ENCODE measurements at regions not wholly inside any gene's neighbourhood (a gene's known extent, or its start where the extent isn't known, plus 50 kb on each side); places are given as distances from the start of the nearest gene placed in this dataset.

DNA sequence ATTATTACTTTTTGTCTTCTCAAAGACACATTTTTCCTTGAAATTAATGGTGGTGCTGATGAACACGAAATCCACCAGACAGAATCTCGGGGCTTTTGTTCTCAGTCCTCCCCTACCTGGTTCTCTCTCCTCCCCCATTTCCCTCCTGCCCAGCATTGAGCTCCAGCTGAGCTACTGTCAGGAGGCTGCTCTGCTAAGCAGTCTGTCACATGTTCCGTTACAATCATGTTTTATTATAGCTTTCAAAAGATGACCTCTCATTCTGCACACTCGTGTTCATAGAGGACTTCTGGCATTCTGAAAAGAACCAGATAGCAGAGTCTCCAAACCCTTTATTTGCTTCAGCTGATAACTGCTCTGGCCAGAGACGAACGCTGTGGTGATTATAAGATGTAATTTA is 732.5 kb upstream of the RBFOX1 start:
- dilution Hi-C loops (cut with MboI; ENCODE audit: extremely low pct_ligation_motif_present, low sequenced_read_pairs): no loop called here
- Histone ChIP-seq H3K4me3 (ENCODE audit: control insufficient read depth in 2 of 3, extremely low read depth in 1 of 3, insufficient read depth in 2 of 3, low read depth in 1 of 3, low read length in 3 of 3) (no peak overlapping the region), H2AFZ (ENCODE audit: control insufficient read depth, low read length) (no peak overlapping the region), H3K27ac (ENCODE audit: control insufficient read depth, insufficient read depth, low read length) (no peak overlapping the region), H3K36me3 (ENCODE audit: control insufficient read depth in 2 of 2, extremely low read depth in 1 of 2, insufficient read depth in 2 of 2, low read length in 2 of 2) (no peaks in the 10 kb centered on the region), H4K20me1 (ENCODE audit: control insufficient read depth, extremely low read depth, insufficient read depth, low read length) (no peaks in the 10 kb centered on the region), H3K4me1 (ENCODE audit: control insufficient read depth, extremely low read depth, insufficient read depth, low read length) (no peaks in the 10 kb centered on the region), H3K27me3 (ENCODE audit: control insufficient read depth, extremely low read depth, insufficient read depth, low read length) (no peaks in the 10 kb centered on the region), H3K79me2 (ENCODE audit: control insufficient read depth, insufficient read depth, low read length) (no peaks in the 10 kb centered on the region), H3K9me3 (ENCODE audit: control insufficient read depth, low read depth, low read length) (no peaks in the 10 kb centered on the region), H3K4me2 (ENCODE audit: control insufficient read depth, extremely low read depth, insufficient read depth, low read depth, low read length) (no peak overlapping the region), H3K9ac (ENCODE audit: control insufficient read depth, extremely low read depth, insufficient read depth, low read length) (no peak overlapping the region), H3K9me1 (ENCODE audit: control insufficient read depth, extremely low read depth, insufficient read depth, low read length) (no peaks in the 10 kb centered on the region)
- no peak for TF ChIP-seq EZH2 (IDR thresholded peaks at IDR 0.05; ENCODE audit: low read length)
- TF ChIP-seq, protein P1, sequence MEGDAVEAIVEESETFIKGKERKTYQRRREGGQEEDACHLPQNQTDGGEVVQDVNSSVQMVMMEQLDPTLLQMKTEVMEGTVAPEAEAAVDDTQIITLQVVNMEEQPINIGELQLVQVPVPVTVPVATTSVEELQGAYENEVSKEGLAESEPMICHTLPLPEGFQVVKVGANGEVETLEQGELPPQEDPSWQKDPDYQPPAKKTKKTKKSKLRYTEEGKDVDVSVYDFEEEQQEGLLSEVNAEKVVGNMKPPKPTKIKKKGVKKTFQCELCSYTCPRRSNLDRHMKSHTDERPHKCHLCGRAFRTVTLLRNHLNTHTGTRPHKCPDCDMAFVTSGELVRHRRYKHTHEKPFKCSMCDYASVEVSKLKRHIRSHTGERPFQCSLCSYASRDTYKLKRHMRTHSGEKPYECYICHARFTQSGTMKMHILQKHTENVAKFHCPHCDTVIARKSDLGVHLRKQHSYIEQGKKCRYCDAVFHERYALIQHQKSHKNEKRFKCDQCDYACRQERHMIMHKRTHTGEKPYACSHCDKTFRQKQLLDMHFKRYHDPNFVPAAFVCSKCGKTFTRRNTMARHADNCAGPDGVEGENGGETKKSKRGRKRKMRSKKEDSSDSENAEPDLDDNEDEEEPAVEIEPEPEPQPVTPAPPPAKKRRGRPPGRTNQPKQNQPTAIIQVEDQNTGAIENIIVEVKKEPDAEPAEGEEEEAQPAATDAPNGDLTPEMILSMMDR (optimal IDR thresholded peaks at IDR 0.05 in 1 of 3, IDR thresholded peaks at IDR 0.05 in 1 of 3, conservative IDR thresholded peaks at IDR 0.05 in 1 of 3; ENCODE audit: extremely low read depth in 1 of 3, insufficient read depth in 2 of 3, low read length in 3 of 3): no peak
- FAIRE-seq (no peak), DNase-seq (ENCODE audit: low read depth, low spot score) (no peak)

DNA sequence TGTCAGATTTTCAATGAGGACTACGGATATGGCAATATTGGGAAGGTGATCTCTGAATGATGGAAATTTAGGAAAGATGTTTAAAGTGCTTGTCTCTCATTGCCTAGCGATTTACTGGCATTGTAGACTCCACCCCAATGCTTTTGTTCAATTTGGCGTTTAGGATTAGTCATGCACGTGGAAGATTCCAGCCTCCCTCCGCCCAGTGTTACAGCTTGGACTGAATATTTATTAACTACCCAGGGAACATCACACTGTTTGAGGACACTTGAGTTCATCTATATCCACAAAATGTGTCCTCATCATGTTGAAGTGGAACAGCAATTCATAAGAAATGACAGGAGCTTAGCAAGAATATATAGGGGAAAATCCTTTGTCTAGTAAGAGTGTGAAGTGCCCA is 738.8 kb upstream of the RBFOX1 start:
- FAIRE-seq (no peak), DNase-seq (ENCODE audit: low read depth, low spot score) (no peak)
- H3K79me2 ChIP-seq (ENCODE audit: control insufficient read depth, insufficient read depth, low read length): no peaks in the 10 kb centered on the region
- no peak overlapping the region for H3K4me3 ChIP-seq (ENCODE audit: control insufficient read depth in 2 of 3, extremely low read depth in 1 of 3, insufficient read depth in 2 of 3, low read depth in 1 of 3, low read length in 3 of 3)
- TF ChIP-seq EZH2 (IDR thresholded peaks at IDR 0.05; ENCODE audit: low read length): no peak
- TF ChIP-seq, protein P1 (optimal IDR thresholded peaks at IDR 0.05 in 1 of 3, IDR thresholded peaks at IDR 0.05 in 1 of 3, conservative IDR thresholded peaks at IDR 0.05 in 1 of 3; ENCODE audit: extremely low read depth in 1 of 3, insufficient read depth in 2 of 3, low read length in 3 of 3): no peak
- H3K4me2 ChIP-seq (ENCODE audit: control insufficient read depth, extremely low read depth, insufficient read depth, low read depth, low read length): no peak overlapping the region
- H3K9me1 ChIP-seq (ENCODE audit: control insufficient read depth, extremely low read depth, insufficient read depth, low read length): no peaks in the 10 kb centered on the region
- no peaks in the 10 kb centered on the region for H4K20me1 ChIP-seq (ENCODE audit: control insufficient read depth, extremely low read depth, insufficient read depth, low read length)
- H3K27ac ChIP-seq (ENCODE audit: control insufficient read depth, insufficient read depth, low read length): no peak overlapping the region
- H3K36me3 ChIP-seq (ENCODE audit: control insufficient read depth in 2 of 2, extremely low read depth in 1 of 2, insufficient read depth in 2 of 2, low read length in 2 of 2): no peaks in the 10 kb centered on the region
- no peaks in the 10 kb centered on the region for H3K9me3 ChIP-seq (ENCODE audit: control insufficient read depth, low read depth, low read length)
- H3K4me1 ChIP-seq (ENCODE audit: control insufficient read depth, extremely low read depth, insufficient read depth, low read length): no peaks in the 10 kb centered on the region
- no peaks in the 10 kb centered on the region for H3K27me3 ChIP-seq (ENCODE audit: control insufficient read depth, extremely low read depth, insufficient read depth, low read length)
- dilution Hi-C loops (cut with MboI; ENCODE audit: extremely low pct_ligation_motif_present, low sequenced_read_pairs): no loop called here
- H3K9ac ChIP-seq (ENCODE audit: control insufficient read depth, extremely low read depth, insufficient read depth, low read length): no peak overlapping the region
- H2AFZ ChIP-seq (ENCODE audit: control insufficient read depth, low read length): no peak overlapping the region

All from keratinocyte (primary cell).